Vagina (tissue), 2 donors: ENCODE measurements at regions not wholly inside any gene's neighbourhood (a gene's known extent, or its start where the extent isn't known, plus 50 kb on each side); places are given as distances from the start of the nearest gene placed in this dataset.

Experiments
- DNase-seq, 2 donors: peaks; one replicate each; pipeline ENCODE4 v3.0.0-alpha.2; 2017; ENCODE audit errors: extremely low spot score in 2 of 2
- H3K27ac ChIP-seq: fragments of 200-600 bp; sonication (generic); one replicate; pipeline ENCODE4 v1.5.1; 2019
- H3K27me3 ChIP-seq: fragments of 200-600 bp; sonication (generic); one replicate; pipeline ENCODE4 v1.5.1; 2019
- H3K36me3 ChIP-seq, 2 donors: fragments of 200-600 bp; sonication (generic); one replicate each; pipeline ENCODE4 v1.5.1; 2017 to 2019
- H3K4me1 ChIP-seq: fragments of 200-600 bp; sonication (generic); one replicate; pipeline ENCODE4 v1.5.1; 2019
- H3K4me3 ChIP-seq, 2 donors: fragments of 200-600 bp; sonication (generic); 1 replicate in 1 of 2; 2 replicates in 1 of 2; pipeline ENCODE4 v1.5.1; 2016 to 2019
- H3K9me3 ChIP-seq: fragments of 200-600 bp; sonication (generic); one replicate; pipeline ENCODE4 v1.5.1; 2019
- POLR2A ChIP-seq, 2 donors: fragments of 450-650 bp; IDR thresholded peaks; one replicate each; pipeline ENCODE4 v1.6.1; 2017; ENCODE audit warnings: antibody characterized with exemption in 2 of 2, mild to moderate bottlenecking in 2 of 2, moderate library complexity in 2 of 2
- POLR2AphosphoS5 ChIP-seq, 2 donors: sonication (generic); formaldehyde crosslinking; IDR thresholded peaks; one replicate each; pipeline ENCODE4 v1.9.0; 2017; ENCODE audit warnings: antibody characterized with exemption in 2 of 2, mild to moderate bottlenecking in 2 of 2, low read depth in 1 of 2; ENCODE audit not compliant: insufficient read depth in 1 of 2
- intact Hi-C: fragments of 100-400 bp; cut with DNase I; formaldehyde crosslinking; loops from one replicate; pipeline ENCODE4 v1.15.1; 2023
- TF ChIP-seq, protein P1 (sequence below), 3 experiments: fragments of 450-650 bp in 2 of 3; fragments of 200-600 bp in 1 of 3; sonication (generic) in 1 of 3; IDR thresholded peaks; one replicate each; pipeline ENCODE4 v1.5.1; 2017 to 2019; ENCODE audit warnings: antibody characterized with exemption in 3 of 3, mild to moderate bottlenecking in 2 of 3, moderate library complexity in 2 of 3

DNA sequence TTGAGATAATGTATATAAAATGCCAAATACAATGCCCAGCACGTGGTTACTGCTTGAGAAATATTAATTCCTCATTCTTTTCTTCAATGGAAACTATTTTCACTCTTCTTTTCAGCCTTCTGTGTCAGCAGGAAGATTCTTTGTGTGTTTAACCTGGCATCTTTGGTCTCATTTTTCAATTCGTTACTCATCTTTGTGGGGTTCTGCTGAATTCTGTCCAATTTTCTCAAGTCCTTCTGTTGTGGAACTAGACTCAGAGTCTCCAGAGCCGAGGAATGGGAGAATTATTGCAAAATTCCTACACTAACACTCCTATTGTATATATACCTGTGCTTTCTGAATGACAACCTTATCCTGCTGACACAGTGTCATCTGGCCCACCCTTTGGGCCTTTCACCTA is 96.8 kb upstream of the RGMA start:
- DNase-seq = no peak
- intact Hi-C loops = no loop called here

DNA sequence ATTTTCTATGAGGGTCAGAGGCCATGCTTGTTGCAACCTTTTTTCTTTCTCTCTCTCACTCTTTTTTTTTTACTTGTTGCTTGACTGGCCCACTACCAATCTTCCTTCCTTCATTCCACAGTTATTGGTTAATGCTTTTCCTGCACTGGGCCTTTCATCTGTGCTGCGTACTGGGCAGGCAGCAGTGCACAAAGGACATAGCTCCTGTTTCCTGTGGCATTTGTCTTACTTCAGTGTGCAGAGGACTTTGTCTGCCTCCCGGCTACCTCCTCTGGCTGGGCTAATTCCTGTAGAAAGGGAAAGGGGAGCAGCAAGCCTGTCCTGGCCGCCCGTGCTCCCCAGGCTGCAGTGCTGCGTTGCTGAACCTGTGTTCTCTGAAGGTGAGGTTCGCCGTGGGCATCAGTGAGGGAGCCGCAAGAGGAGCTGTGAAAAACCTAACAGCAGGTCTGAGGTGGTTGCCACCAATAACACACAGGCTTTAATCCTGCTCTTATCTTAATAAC is 93.7 kb upstream of the RGMA start:
- Histone ChIP-seq H3K9me3 (no peaks in the 10 kb centered on the region), H3K27me3 (no peaks in the 10 kb centered on the region), H3K4me3 (no peak overlapping the region), H3K4me1 (peaks cover 9% of the 10 kb centered on the region), H3K36me3 (no peaks in the 10 kb centered on the region), H3K27ac (no peak overlapping the region)
- TF ChIP-seq, protein P1, sequence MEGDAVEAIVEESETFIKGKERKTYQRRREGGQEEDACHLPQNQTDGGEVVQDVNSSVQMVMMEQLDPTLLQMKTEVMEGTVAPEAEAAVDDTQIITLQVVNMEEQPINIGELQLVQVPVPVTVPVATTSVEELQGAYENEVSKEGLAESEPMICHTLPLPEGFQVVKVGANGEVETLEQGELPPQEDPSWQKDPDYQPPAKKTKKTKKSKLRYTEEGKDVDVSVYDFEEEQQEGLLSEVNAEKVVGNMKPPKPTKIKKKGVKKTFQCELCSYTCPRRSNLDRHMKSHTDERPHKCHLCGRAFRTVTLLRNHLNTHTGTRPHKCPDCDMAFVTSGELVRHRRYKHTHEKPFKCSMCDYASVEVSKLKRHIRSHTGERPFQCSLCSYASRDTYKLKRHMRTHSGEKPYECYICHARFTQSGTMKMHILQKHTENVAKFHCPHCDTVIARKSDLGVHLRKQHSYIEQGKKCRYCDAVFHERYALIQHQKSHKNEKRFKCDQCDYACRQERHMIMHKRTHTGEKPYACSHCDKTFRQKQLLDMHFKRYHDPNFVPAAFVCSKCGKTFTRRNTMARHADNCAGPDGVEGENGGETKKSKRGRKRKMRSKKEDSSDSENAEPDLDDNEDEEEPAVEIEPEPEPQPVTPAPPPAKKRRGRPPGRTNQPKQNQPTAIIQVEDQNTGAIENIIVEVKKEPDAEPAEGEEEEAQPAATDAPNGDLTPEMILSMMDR (IDR thresholded peaks at IDR 0.05) = no peak
- TF ChIP-seq POLR2A (IDR thresholded peaks at IDR 0.05) (no peak), POLR2AphosphoS5 (IDR thresholded peaks at IDR 0.05; ENCODE audit: insufficient read depth in 1 of 2, low read depth in 1 of 2) (no peak)
- intact Hi-C loops = no loop called here
- DNase-seq = no peak

More for the DNA sequence above, 96.8 kb upstream of the RGMA start:
- no peaks in the 10 kb centered on the region for H3K4me1 ChIP-seq
- TF ChIP-seq, protein P1 (IDR thresholded peaks at IDR 0.05) = no peak
- TF ChIP-seq POLR2AphosphoS5 (IDR thresholded peaks at IDR 0.05; ENCODE audit: insufficient read depth in 1 of 2, low read depth in 1 of 2) (no peak), POLR2A (IDR thresholded peaks at IDR 0.05) (no peak)
- no peaks in the 10 kb centered on the region for H3K9me3 ChIP-seq
- H3K27ac ChIP-seq = no peak overlapping the region
- H3K36me3 ChIP-seq = no peaks in the 10 kb centered on the region
- H3K4me3 ChIP-seq = no peak overlapping the region
- H3K27me3 ChIP-seq = no peaks in the 10 kb centered on the region

DNA sequence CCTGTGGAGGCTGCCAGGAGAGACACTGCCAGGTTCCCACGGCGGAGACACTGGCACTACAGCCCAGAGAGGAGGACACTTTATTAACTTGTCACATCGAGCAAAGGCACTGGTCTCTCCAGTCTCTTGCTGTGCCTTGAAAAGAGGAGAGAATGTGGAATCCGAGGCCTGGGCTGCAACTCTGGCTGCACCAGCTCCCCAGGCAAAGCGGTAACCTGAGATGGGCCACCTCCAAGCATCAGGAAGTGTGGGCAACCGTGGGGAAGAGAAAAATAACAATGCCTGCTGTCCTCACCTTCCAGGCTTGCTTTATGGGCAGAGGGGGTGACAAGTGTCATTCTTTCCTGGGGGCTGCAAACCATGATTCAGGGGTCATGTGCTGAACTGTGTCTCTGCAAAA is 91.6 kb upstream of the RGMA start:
- H3K4me1 ChIP-seq = peaks cover 9% of the 10 kb centered on the region
- no peaks in the 10 kb centered on the region for H3K36me3 ChIP-seq
- H3K4me3 ChIP-seq = no peak overlapping the region
- no peaks in the 10 kb centered on the region for H3K27me3 ChIP-seq
- no peak for DNase-seq
- no peak overlapping the region for H3K27ac ChIP-seq
- H3K9me3 ChIP-seq = no peaks in the 10 kb centered on the region
- intact Hi-C loops = no loop called here
- TF ChIP-seq, protein P1 (IDR thresholded peaks at IDR 0.05) = no peak
- no peak for TF ChIP-seq POLR2A (IDR thresholded peaks at IDR 0.05)
- no peak for TF ChIP-seq POLR2AphosphoS5 (IDR thresholded peaks at IDR 0.05; ENCODE audit: insufficient read depth in 1 of 2, low read depth in 1 of 2)

DNA sequence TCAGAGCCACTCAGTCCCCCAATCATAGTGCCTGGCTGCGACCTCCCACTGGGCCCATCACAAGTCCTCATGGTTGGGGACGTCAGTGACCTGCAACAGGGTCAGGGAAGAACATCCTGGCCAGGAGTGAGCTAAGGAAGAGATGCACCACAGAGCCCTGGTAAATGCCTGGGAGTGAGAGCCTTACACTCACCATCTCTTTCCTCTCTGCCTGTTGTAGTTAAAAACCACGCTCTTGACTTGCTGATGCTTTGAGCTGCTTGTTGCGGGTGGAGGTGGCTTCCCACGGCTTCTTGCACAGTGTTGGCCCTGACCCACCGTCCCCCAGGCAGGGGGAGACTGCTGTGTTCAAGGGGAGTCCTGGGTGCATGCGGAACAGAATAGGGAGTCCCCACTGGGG is 91.1 kb upstream of the RGMA start:
- Histone ChIP-seq H3K9me3 (no peaks in the 10 kb centered on the region), H3K4me3 (no peak overlapping the region), H3K36me3 (no peaks in the 10 kb centered on the region), H3K27me3 (no peaks in the 10 kb centered on the region), H3K4me1 (peaks cover 9% of the 10 kb centered on the region), H3K27ac (no peak overlapping the region)
- TF ChIP-seq, protein P1 (IDR thresholded peaks at IDR 0.05) = no peak
- TF ChIP-seq POLR2A (IDR thresholded peaks at IDR 0.05) = no peak
- intact Hi-C loops = no loop called here
- no peak for DNase-seq

DNA sequence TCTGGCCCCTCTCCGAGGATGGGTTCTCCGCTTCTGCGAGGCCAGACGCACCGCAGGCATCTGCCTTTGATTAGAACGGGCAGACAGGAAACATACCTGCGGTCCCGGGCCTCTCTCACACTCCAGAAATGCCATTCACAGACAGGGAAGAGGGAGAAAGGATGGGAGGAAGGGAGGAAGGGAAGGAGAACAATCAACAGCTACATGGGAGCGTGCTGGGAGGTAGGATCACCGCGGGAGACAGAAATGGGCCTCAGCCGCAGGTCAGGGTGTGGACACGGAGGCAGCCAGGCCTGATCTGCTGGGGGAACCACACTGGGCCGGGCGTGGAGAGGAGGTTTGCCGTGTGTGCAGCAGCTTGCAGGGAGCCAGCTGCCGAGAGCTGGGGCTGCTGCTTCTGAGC is 90.7 kb upstream of the RGMA start:
- H3K4me1 ChIP-seq = peaks cover 9% of the 10 kb centered on the region
- intact Hi-C loops = no loop called here
- no peak for DNase-seq

More for the DNA sequence above, 90.7 kb upstream of the RGMA start:
- H3K27ac ChIP-seq = no peak overlapping the region
- no peaks in the 10 kb centered on the region for H3K27me3 ChIP-seq
- TF ChIP-seq, protein P1 (IDR thresholded peaks at IDR 0.05) = no peak
- TF ChIP-seq POLR2A (IDR thresholded peaks at IDR 0.05) (no peak), POLR2AphosphoS5 (IDR thresholded peaks at IDR 0.05; ENCODE audit: insufficient read depth in 1 of 2, low read depth in 1 of 2) (no peak)
- no peak overlapping the region for H3K4me3 ChIP-seq
- no peaks in the 10 kb centered on the region for H3K36me3 ChIP-seq
- no peaks in the 10 kb centered on the region for H3K9me3 ChIP-seq
